Duodenal mucosa (tissue), 2 donors: ENCODE measurements at regions not wholly inside any gene's neighbourhood (a gene's known extent, or its start where the extent isn't known, plus 50 kb on each side); places are given as distances from the start of the nearest gene placed in this dataset.
"Not testable (repeated sequence)": the region's sequence is repeated elsewhere in the genome, so short reads cannot be mapped to it uniquely, and the experiment has no call there.

Experiments used
- H3K27ac ChIP-seq: one replicate; pipeline ENCODE4 v1.7.0; 2013; ENCODE audit warnings: low read depth, low read length
- H3K27me3 ChIP-seq, 2 donors: one replicate each; pipeline ENCODE4 v1.7.0; 2013; ENCODE audit warnings: low read length in 2 of 2, control low read depth in 1 of 2; ENCODE audit not compliant: insufficient read depth in 2 of 2, control insufficient read depth in 1 of 2
- H3K36me3 ChIP-seq, 2 donors: one replicate each; pipeline ENCODE4 v1.7.0; 2013; ENCODE audit warnings: low read length in 2 of 2, control low read depth in 1 of 2; ENCODE audit not compliant: insufficient read depth in 2 of 2, control insufficient read depth in 1 of 2
- H3K4me1 ChIP-seq, 2 donors: one replicate each; pipeline ENCODE4 v1.7.0; 2013; ENCODE audit warnings: low read length in 2 of 2, control low read depth in 1 of 2; ENCODE audit not compliant: insufficient read depth in 2 of 2, control insufficient read depth in 1 of 2
- H3K4me3 ChIP-seq, 2 donors: one replicate each; pipeline ENCODE4 v1.7.0; 2013; ENCODE audit warnings: low read length in 2 of 2, low read depth in 1 of 2
- H3K9ac ChIP-seq, 2 donors: one replicate each; pipeline ENCODE4 v1.7.0; 2013; ENCODE audit warnings: low read length in 2 of 2, low read depth in 1 of 2
- H3K9me3 ChIP-seq, 2 donors: one replicate each; pipeline ENCODE4 v1.7.0; 2013; ENCODE audit warnings: low read length in 2 of 2, control low read depth in 1 of 2; ENCODE audit not compliant: control insufficient read depth in 1 of 2

- Histone ChIP-seq H3K36me3 (no peaks in the 10 kb centered on the region), H3K27me3 (no peaks in the 10 kb centered on the region), H3K9me3 (no peaks in the 10 kb centered on the region), H3K27ac (no peak overlapping the region), H3K9ac (no peak overlapping the region), H3K4me3 (no peak overlapping the region), H3K4me1 (no peaks in the 10 kb centered on the region)
Observed at GRCh38 chr9:73402081-73403028, 250.7 kb downstream of the ANXA1 start.

DNA sequence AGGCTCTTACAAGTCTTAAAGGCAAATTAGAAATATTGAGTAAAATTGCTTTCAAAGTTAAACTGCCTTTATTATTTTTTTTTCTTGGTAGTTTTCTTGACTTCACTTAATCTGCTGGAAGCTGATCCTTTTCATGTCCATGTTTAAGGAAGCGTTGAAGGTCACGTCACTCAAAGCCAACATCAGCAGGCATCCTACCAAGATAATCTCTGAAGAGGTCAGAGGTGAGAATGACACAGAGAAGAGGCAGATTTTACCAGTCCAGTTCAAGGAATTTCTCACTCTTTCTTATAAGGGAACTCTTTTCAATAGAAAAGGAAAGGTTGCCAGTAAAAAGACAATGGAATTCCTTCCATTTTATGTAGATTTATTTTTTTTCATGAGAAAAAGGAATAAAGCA is 259.8 kb downstream of the ANXA1 start:
- Histone ChIP-seq H3K9ac (no peak overlapping the region), H3K4me1 (no peaks in the 10 kb centered on the region), H3K27me3 (no peaks in the 10 kb centered on the region), H3K27ac (no peak overlapping the region), H3K9me3 (no peaks in the 10 kb centered on the region), H3K4me3 (no peak overlapping the region), H3K36me3 (no peaks in the 10 kb centered on the region)

- Histone ChIP-seq H3K4me1 (no peaks in the 10 kb centered on the region), H3K9ac (no peak overlapping the region), H3K4me3 (no peak overlapping the region), H3K27ac (no peak overlapping the region), H3K36me3 (no peaks in the 10 kb centered on the region), H3K27me3 (no peaks in the 10 kb centered on the region), H3K9me3 (no peaks in the 10 kb centered on the region)
Observed at GRCh38 chr9:73412874-73413273, 261.2 kb downstream of the ANXA1 start.

DNA sequence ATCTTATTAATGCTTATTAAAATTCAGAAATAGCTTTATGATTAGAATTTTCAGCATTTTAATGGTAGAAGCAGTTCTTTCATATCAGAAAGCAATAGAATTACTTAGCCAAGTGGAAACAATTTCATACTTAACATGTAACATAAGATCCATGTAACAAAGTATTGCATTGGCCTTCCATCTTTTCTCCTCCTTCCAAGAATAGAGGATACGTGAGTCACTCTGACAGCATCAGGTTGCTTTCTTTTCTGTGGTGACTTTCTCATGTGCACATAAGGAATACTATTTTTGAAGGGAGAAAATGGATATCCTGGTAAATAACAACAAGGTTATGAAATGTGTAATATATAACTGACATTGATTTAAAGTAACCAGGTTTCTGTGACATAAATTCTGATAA is 272.2 kb downstream of the ANXA1 start:
- H3K9me3 ChIP-seq: no peaks in the 10 kb centered on the region
- no peaks in the 10 kb centered on the region for H3K4me1 ChIP-seq
- H3K4me3 ChIP-seq: no peak overlapping the region
- H3K36me3 ChIP-seq: no peaks in the 10 kb centered on the region
- no peak overlapping the region for H3K9ac ChIP-seq
- no peaks in the 10 kb centered on the region for H3K27me3 ChIP-seq
- no peak overlapping the region for H3K27ac ChIP-seq

DNA sequence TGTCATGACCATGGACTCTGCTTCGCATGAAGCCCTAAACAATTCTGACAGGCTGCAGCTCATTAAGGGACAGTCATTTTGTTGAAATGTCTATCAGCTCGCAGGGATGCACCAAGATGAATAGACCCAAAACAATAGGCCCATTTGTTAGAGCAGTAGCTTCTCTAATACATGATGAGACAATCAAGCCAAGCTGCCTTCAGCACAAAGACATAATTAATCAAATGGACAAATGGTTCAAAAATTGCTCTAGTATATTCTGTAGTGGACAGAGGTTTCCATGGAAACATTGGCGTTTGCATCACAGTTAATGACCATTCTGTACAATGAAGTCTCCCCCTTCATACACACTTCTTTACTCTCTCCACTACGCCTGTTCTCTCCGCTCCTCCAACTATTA is 274.6 kb downstream of the ANXA1 start:
- H3K36me3 ChIP-seq: no peaks in the 10 kb centered on the region
- H3K27ac ChIP-seq: no peak overlapping the region
- no peaks in the 10 kb centered on the region for H3K4me1 ChIP-seq
- no peak overlapping the region for H3K9ac ChIP-seq
- no peaks in the 10 kb centered on the region for H3K27me3 ChIP-seq
- H3K4me3 ChIP-seq: no peak overlapping the region
- H3K9me3 ChIP-seq: no peaks in the 10 kb centered on the region

GRCh38 chr9:73434826-73435225 is 283.2 kb downstream of the ANXA1 start:
- H3K36me3 ChIP-seq: no peaks in the 10 kb centered on the region
- no peaks in the 10 kb centered on the region for H3K4me1 ChIP-seq
- H3K4me3 ChIP-seq: no peak overlapping the region
- H3K9ac ChIP-seq: no peak overlapping the region
- no peaks in the 10 kb centered on the region for H3K9me3 ChIP-seq
- H3K27me3 ChIP-seq: no peaks in the 10 kb centered on the region
- no peak overlapping the region for H3K27ac ChIP-seq

- Histone ChIP-seq H3K4me3 (no peak overlapping the region), H3K4me1 (no peaks in the 10 kb centered on the region), H3K36me3 (no peaks in the 10 kb centered on the region), H3K27ac (no peak overlapping the region), H3K9ac (no peak overlapping the region), H3K9me3 (no peaks in the 10 kb centered on the region), H3K27me3 (no peaks in the 10 kb centered on the region)
Observed at GRCh38 chr9:73437758-73438157, 286.1 kb downstream of the ANXA1 start.

GRCh38 chr9:73439839-73440238 is 288.2 kb downstream of the ANXA1 start:
- H3K4me1 ChIP-seq, H3K27me3 ChIP-seq, H3K4me3 ChIP-seq, H3K27ac ChIP-seq, H3K9ac ChIP-seq, H3K9me3 ChIP-seq, H3K36me3 ChIP-seq: not testable (repeated sequence)

- no peaks in the 10 kb centered on the region for H3K36me3 ChIP-seq
- no peak overlapping the region for H3K9ac ChIP-seq
- no peak overlapping the region for H3K27ac ChIP-seq
- no peaks in the 10 kb centered on the region for H3K4me1 ChIP-seq
- no peaks in the 10 kb centered on the region for H3K9me3 ChIP-seq
- H3K27me3 ChIP-seq: no peaks in the 10 kb centered on the region
- no peak overlapping the region for H3K4me3 ChIP-seq
Observed at GRCh38 chr9:73441223-73441622, 289.6 kb downstream of the ANXA1 start.

DNA sequence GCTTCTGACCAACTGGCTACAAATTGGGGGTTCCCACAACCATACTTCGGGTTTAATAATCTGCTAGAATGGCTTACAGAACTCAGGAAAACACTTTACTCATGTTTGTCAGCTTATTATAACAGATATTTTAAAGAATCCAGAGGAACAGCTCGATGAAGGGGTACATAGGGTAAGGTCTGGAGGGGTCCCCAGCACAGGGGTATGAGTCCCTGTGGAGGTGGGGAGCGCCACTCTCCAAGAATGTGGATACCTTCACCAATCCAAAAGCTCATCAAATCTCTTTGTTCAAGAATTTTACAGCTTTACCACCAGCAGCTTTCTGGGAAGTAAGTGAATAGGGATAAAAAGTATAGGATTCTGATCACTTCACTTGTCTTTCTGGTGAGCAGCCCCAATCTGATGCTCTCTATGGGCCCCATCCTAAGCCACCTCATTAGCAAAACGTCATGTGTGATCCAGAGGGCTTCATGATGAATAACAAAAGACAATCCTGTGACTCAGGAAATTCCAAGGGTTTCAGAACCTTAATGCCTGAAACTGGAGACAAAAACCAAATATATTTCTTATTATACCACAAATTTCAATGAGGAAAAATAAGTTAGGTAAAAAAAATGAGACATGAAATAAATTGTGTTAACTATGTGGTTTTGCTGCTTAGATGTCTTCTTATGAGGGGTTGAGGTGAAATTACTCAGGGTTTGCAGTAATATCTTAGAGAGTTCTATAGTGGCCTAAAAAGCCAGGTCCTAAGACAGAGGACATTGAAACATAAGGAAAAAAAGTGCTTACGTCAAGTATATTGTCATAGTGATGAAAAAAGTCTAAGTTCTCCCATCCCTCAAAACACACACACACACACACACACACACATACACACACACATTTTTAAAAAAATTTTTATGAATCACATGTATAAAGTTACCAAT is 290.5 kb downstream of the ANXA1 start:
- Histone ChIP-seq H3K36me3 (no peaks in the 10 kb centered on the region), H3K27ac (no peak overlapping the region), H3K27me3 (no peaks in the 10 kb centered on the region), H3K4me3 (no peak overlapping the region), H3K9ac (no peak overlapping the region), H3K4me1 (no peaks in the 10 kb centered on the region), H3K9me3 (no peaks in the 10 kb centered on the region)
